Muscle of leg (tissue), 3 donors: ENCODE measurements at regions not wholly inside any gene's neighbourhood (a gene's known extent, or its start where the extent isn't known, plus 50 kb on each side); places are given as distances from the start of the nearest gene placed in this dataset.

Source experiments
- DNase-seq: peaks from one replicate; pipeline ENCODE4 v3.0.0; 2013
- H3K27ac ChIP-seq: one replicate; pipeline ENCODE4 v1.5.1; 2013; ENCODE audit warnings: mild to moderate bottlenecking, low read length, control low read depth
- H3K27me3 ChIP-seq: one replicate; pipeline ENCODE4 v1.6.1; 2013; ENCODE audit warnings: low read length; ENCODE audit not compliant: control insufficient read depth, insufficient read depth
- H3K36me3 ChIP-seq: one replicate; pipeline ENCODE4 v1.6.1; 2013; ENCODE audit warnings: low read length; ENCODE audit not compliant: control insufficient read depth, insufficient read depth
- H3K4me1 ChIP-seq: one replicate; pipeline ENCODE4 v1.6.1; 2013; ENCODE audit warnings: low read length; ENCODE audit not compliant: control insufficient read depth, insufficient read depth
- H3K4me3 ChIP-seq: one replicate; pipeline ENCODE4 v1.5.1; 2013; ENCODE audit warnings: low read length, control low read depth
- H3K9me3 ChIP-seq: replicated peaks from 2 replicates; pipeline ENCODE4 v1.6.1; 2013; ENCODE audit warnings: low read depth, low read length; ENCODE audit not compliant: control insufficient read depth
- WGBS: methylation state at CpG from one replicate; pipeline ENCODE4 v1.1.5; 2013; ENCODE audit warnings: missing lambda C conversion rate; ENCODE audit not compliant: insufficient coverage; 5-methylcytosine and 5-hydroxymethylcytosine counted together

DNA sequence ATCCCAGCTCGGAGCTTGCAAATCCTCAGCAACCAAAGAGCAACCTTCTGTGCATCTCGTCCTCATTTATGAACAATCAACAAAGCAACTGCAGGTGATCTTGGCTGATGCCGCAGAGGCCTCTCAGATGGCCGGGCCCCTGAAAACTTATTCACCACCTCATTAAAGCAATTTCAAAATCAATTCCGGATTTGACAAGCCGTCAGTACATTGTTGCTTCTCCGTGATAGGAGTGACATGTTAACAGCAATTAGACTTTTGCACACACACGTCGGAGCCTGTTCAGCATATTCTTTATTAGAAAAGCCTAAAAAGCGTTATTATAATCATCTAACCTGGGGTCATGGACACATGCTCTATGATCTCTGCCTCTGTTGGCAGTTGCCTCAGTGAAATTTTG is 183.1 kb upstream of the CXCR4 start:
- no peak overlapping the region for H3K4me3 ChIP-seq
- DNase-seq, result no peak
- WGBS, result 68% methylated on average over 9 of the region's 10 CpGs
- no peak overlapping the region for H3K27ac ChIP-seq
- H3K27me3 ChIP-seq, result no peaks in the 10 kb centered on the region
- peaks cover 5% of the 10 kb centered on the region for H3K4me1 ChIP-seq
- H3K36me3 ChIP-seq, result no peaks in the 10 kb centered on the region
- H3K9me3 ChIP-seq, result no peaks in the 10 kb centered on the region

DNA sequence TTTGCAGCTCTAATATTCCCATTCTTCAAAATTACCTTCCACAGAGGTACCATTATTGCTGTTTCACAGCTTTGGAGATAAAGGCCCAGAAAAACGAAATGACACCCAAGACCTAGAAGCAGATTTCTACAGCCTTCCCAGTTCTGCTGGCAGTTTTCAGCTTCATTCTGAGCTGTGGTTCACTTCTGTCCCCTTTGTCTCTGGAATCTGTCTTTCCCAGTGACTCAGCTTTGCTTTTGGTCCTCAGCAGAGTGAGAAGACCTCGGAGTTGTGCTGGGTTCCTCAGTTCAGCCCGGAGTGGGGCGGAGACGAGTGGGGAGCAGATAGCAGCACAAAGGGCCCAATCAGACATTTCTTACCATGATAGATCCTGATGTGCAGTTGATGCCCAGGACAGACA is 180.7 kb upstream of the CXCR4 start:
- Histone ChIP-seq H3K4me3 (no peak overlapping the region), H3K4me1 (no peaks in the 10 kb centered on the region), H3K36me3 (no peaks in the 10 kb centered on the region), H3K27ac (no peak overlapping the region), H3K9me3 (no peaks in the 10 kb centered on the region), H3K27me3 (no peaks in the 10 kb centered on the region)
- 73% methylated on average over 1 of the region's 5 CpGs for WGBS
- DNase-seq, result no peak

- H3K27me3 ChIP-seq, result no peaks in the 10 kb centered on the region
- H3K27ac ChIP-seq, result no peak overlapping the region
- H3K9me3 ChIP-seq, result no peaks in the 10 kb centered on the region
- H3K4me3 ChIP-seq, result no peak overlapping the region
- WGBS, result no CpG with 5 or more reads among the region's 4 CpGs
- H3K4me1 ChIP-seq, result no peaks in the 10 kb centered on the region
- H3K36me3 ChIP-seq, result no peaks in the 10 kb centered on the region
- DNase-seq, result no peak
These were observed 180.0 kb upstream of the CXCR4 start for GRCh38 chr2:136297994-136298393.

DNA sequence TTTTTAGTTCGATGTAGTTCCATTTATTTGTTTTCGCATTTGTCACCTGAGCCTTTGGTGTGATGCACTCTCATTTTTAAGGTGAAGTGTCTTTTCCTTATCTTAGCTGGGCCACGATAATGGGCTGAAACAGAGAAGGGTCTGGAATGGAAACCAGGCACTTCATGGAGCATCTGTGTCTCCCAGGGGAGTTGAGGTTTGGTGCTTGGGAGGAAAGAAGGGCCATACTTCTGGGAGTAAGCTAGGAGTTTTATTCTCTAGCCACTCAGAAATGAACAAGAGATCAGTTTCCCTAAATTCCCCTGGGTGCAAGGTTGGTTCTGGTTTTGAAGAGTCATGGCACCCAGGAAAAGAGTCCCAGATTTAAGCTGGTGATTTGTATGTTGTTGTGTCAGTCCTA is 179.4 kb upstream of the CXCR4 start:
- Histone ChIP-seq H3K4me3 (no peak overlapping the region), H3K36me3 (no peaks in the 10 kb centered on the region), H3K4me1 (no peaks in the 10 kb centered on the region), H3K27ac (no peak overlapping the region), H3K27me3 (no peaks in the 10 kb centered on the region), H3K9me3 (no peaks in the 10 kb centered on the region)
- no CpG with 5 or more reads among the region's 3 CpGs for WGBS
- no peak for DNase-seq

- H3K27ac ChIP-seq, result no peak overlapping the region
- WGBS, result no CpG with 5 or more reads among the region's 1 CpG
- H3K36me3 ChIP-seq, result no peaks in the 10 kb centered on the region
- no peak for DNase-seq
- H3K4me1 ChIP-seq, result no peaks in the 10 kb centered on the region
- H3K9me3 ChIP-seq, result no peaks in the 10 kb centered on the region
- H3K4me3 ChIP-seq, result no peak overlapping the region
- no peaks in the 10 kb centered on the region for H3K27me3 ChIP-seq
These were observed 177.2 kb upstream of the CXCR4 start for GRCh38 chr2:136295168-136295567.

- H3K36me3 ChIP-seq, result no peaks in the 10 kb centered on the region
- H3K4me3 ChIP-seq, result no peak overlapping the region
- no peaks in the 10 kb centered on the region for H3K4me1 ChIP-seq
- H3K27ac ChIP-seq, result no peak overlapping the region
- DNase-seq, result no peak
- no peaks in the 10 kb centered on the region for H3K27me3 ChIP-seq
- no CpG with 5 or more reads among the region's 4 CpGs for WGBS
- H3K9me3 ChIP-seq, result no peaks in the 10 kb centered on the region
These were observed 173.9 kb upstream of the CXCR4 start for GRCh38 chr2:136291871-136292270.

- no peak overlapping the region for H3K4me3 ChIP-seq
- no peaks in the 10 kb centered on the region for H3K36me3 ChIP-seq
- no peaks in the 10 kb centered on the region for H3K27me3 ChIP-seq
- H3K27ac ChIP-seq, result no peak overlapping the region
- H3K4me1 ChIP-seq, result no peaks in the 10 kb centered on the region
- no peak for DNase-seq
- 40% methylated on average over 1 of the region's 1 CpG for WGBS
- H3K9me3 ChIP-seq, result no peaks in the 10 kb centered on the region
These were observed 172.4 kb upstream of the CXCR4 start for GRCh38 chr2:136290326-136290725.

DNA sequence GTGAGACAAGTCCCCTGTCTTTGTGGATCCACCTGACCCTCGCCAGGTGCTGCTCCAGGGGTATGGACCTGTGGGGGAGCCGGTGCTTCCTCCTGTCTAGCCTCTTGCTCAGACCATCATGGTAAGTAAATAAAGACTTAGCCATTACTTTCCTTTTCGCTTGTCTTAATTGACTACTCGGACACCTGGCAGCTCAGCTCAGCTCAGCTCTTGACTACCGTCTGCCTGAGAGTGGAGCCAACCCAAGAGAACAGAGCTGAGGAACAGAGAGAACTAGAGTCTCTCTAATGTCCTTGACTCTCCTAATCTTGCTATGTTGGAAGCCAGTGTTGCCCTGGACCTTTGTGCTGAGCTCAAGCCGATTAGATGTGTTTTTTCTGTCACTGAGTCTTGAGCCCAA is 170.3 kb upstream of the CXCR4 start:
- no peak overlapping the region for H3K4me3 ChIP-seq
- no peaks in the 10 kb centered on the region for H3K36me3 ChIP-seq
- no peaks in the 10 kb centered on the region for H3K4me1 ChIP-seq
- 80% methylated on average over 4 of the region's 6 CpGs for WGBS
- peaks cover 2% of the 10 kb centered on the region for H3K27me3 ChIP-seq
- no peaks in the 10 kb centered on the region for H3K9me3 ChIP-seq
- H3K27ac ChIP-seq, result no peak overlapping the region
- no peak for DNase-seq

DNA sequence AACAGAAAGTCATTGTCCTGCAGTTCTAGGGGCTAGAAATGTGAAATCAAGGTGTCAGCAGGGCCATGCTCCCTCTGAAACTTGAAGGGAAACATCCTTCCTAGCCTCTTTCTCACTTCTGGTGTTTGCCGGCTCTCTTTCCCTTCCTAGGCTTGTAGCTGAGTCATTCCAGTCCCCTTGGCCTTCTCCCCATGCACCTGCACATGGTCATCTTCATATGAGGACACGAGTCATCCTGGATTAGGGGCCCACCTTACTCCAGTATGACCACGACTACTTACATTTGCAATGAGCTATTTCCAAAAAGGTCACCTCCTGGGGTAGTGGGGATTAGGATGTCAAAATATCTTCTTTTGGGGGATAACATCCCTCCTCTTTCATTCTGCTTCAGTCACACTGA is 168.5 kb upstream of the CXCR4 start:
- Histone ChIP-seq H3K9me3 (no peaks in the 10 kb centered on the region), H3K27me3 (peaks cover 2% of the 10 kb centered on the region), H3K27ac (no peak overlapping the region), H3K4me1 (no peaks in the 10 kb centered on the region), H3K36me3 (no peaks in the 10 kb centered on the region), H3K4me3 (no peak overlapping the region)
- WGBS, result 25% methylated on average over 1 of the region's 3 CpGs
- DNase-seq, result no peak

DNA sequence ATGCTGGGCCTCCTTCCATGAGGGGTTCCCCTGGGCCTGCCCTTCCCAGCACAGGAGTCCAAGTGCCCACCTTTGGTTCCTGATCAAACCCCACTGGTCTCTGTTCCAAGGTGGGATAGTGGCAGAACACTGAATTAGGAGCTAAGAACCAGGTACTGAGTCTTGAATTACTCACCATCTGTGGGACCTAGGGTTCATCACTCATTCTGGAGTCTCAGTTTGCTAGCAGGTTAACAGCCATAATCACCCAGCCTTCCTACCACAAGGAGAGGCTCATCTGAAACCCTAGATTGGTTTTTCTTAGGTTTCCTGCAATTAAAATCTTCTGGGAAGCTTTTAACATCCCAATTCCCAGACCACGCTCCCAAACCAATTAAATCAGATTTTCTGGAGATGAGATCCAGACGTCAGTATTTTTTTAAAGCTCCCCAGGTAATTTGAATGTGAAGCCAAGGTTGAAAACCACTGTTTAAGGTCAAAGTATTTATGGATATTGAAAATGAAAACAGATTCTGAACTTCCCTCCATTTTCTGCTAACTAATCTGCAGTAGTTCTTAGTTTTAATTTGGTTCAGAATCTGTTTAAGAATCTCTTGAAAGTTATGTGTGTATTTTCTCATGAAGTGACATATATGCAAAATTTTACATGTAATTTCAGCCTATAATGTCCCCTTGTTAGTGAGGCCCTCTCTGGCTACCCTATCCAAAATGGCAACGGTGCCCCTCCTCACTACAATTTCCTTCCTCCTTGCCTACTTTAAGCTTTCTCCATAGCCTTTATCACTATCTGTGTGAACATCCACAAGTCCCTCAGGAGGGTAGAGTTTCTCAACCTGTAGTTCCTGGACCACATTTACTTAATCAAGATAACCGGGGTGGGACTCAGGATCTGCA is 166.5 kb upstream of the CXCR4 start:
- no peak for DNase-seq
- H3K9me3 ChIP-seq, result no peaks in the 10 kb centered on the region
- H3K27me3 ChIP-seq, result peaks cover 2% of the 10 kb centered on the region
- no peak overlapping the region for H3K4me3 ChIP-seq
- no peak overlapping the region for H3K27ac ChIP-seq
- H3K36me3 ChIP-seq, result no peaks in the 10 kb centered on the region
- no peaks in the 10 kb centered on the region for H3K4me1 ChIP-seq
- 32% methylated on average over 2 of the region's 4 CpGs for WGBS

- no peaks in the 10 kb centered on the region for H3K36me3 ChIP-seq
- H3K9me3 ChIP-seq, result no peaks in the 10 kb centered on the region
- no peak overlapping the region for H3K4me3 ChIP-seq
- 40% methylated on average over 1 of the region's 6 CpGs for WGBS
- H3K4me1 ChIP-seq, result no peaks in the 10 kb centered on the region
- H3K27me3 ChIP-seq, result peaks cover 2% of the 10 kb centered on the region
- no peak for DNase-seq
- H3K27ac ChIP-seq, result no peak overlapping the region
These were observed 164.3 kb upstream of the CXCR4 start for GRCh38 chr2:136282251-136282650.
